H54 (cell line): ENCODE measurements at regions not wholly inside any gene's neighbourhood (a gene's known extent, or its start where the extent isn't known, plus 50 kb on each side); places are given as distances from the start of the nearest gene placed in this dataset.

Experiments used
- DNase-seq: peaks from one replicate; pipeline ENCODE4 v3.0.0; 2011; ENCODE audit warnings: low spot score, mixed read lengths; ENCODE audit not compliant: insufficient read length
- FAIRE-seq: peaks from 3 replicates; lab custom pipeline; 2011; peaks lifted over from hg19 to GRCh38; lab: Jason Lieb, UNC
- POLR2A ChIP-seq: IDR thresholded peaks from 2 replicates; pipeline ENCODE4 v1.6.1; 2011; ENCODE audit warnings: low read depth, mild to moderate bottlenecking, low read length

DNA sequence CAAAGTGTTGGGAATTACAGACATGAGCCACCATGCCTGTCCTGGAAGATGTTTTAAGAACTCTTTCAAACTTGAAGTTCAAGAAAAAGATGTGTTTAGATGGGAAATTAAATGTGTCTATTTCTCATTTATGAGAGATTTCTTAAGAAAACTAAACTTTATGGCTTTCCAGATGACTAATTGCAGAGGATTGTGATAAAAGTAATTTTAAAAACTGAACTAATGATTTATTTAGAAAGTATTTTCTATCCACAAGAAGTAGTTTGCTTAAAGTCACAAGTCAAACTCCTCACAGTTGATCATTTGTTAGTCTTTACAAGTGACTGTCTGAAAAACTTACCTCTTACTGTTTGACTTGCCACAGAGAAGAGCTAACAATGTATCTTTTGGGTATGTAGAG lies 89.6 kb upstream of the SPRY2 start:
- TF ChIP-seq POLR2A = no peak
- FAIRE-seq (no peak), DNase-seq (no peak)

DNA sequence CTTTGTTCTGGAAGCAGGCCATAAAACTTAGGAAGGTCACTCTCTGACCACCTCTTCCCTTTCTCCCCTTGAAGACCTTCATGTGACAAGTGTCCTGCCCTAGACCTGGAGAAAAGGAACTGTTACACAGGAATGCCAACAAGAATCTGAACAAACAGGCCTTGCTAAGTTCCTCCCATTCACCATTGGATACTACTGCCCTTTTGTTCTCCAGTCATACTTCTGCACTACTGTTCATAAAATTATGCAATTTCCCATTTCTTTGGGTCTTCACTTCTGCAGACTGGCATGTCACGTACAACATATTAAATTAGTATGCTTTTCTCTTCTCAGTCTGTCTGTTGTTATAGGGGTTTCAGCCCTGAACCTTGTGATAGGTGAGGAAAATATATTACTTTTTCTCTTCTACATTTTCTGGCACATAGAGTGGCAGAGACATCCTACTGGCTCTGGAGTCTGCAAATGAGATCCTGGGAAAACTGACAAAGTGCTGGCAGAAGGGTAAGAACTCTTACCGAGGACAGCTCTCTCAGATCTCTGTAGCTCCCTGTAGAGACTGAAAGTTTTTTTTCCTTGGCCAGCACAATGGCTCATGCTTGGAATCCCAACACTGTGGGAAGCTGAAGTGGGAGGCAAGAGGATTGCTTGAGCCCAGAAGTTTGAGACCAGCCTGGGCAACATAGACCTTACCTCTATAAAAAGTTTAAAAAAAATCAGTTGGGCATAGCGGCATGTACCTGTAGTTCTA lies 87.6 kb upstream of the SPRY2 start:
- no peak for TF ChIP-seq POLR2A
- DNase-seq (no peak), FAIRE-seq (no peak)

DNA sequence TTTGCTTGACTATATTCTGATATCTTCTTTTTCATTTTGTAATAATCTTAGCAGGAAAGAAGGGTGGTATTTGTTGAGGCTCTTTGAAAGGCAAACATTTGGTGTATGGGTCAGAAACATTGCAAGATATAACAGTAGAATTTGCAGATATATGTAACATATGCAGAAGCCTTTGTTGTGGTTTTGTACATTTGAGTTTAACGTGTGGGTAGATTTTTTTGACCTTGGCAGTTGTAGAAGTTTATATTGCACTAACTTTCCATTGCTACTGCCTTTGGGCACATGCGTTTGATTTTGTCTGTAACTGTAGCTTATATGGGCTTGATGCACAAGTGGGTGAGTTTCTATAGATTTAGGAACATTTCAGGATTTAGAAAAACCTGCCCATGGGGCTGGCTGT lies 78.5 kb upstream of the SPRY2 start:
- FAIRE-seq (no peak), DNase-seq (no peak)
- TF ChIP-seq POLR2A = no peak

GRCh38 chr13:80413611-80414010 lies 72.7 kb upstream of the SPRY2 start:
- no peak for FAIRE-seq
- no peak for DNase-seq
- no peak for TF ChIP-seq POLR2A

GRCh38 chr13:80408270-80408669 lies 67.3 kb upstream of the SPRY2 start:
- no peak for TF ChIP-seq POLR2A
- no peak for FAIRE-seq

DNA sequence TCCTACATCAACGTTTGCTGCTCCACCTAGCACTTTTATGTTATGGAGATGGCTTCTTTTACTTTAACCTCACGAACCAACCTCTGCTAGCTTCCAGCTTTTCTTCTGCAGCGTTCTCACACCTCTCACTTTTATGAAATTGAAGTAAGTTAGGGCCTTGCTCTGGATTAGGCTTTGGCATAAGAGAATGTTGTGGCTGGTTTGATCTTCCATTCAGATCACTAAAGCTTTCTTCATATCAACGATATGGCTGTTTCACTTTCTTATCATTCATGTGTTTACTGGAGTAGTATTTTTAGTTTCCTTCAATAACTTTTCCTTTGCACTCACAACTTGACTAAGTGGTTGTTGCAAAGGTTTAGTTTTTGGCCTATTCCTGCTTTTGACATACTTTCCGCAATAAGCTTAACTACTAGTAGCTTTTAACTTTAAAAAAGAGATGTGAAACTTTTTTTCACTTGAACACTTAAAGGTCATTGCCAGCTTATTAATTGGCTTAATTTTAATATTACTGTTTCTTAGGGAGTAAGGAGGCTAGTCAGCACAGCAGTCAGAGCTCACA lies 60.0 kb upstream of the SPRY2 start:
- TF ChIP-seq POLR2A = no peak
- no peak for DNase-seq
- FAIRE-seq = no peak

More at GRCh38 chr13:80408270-80408669, 67.3 kb upstream of the SPRY2 start:
- no peak for DNase-seq

DNA sequence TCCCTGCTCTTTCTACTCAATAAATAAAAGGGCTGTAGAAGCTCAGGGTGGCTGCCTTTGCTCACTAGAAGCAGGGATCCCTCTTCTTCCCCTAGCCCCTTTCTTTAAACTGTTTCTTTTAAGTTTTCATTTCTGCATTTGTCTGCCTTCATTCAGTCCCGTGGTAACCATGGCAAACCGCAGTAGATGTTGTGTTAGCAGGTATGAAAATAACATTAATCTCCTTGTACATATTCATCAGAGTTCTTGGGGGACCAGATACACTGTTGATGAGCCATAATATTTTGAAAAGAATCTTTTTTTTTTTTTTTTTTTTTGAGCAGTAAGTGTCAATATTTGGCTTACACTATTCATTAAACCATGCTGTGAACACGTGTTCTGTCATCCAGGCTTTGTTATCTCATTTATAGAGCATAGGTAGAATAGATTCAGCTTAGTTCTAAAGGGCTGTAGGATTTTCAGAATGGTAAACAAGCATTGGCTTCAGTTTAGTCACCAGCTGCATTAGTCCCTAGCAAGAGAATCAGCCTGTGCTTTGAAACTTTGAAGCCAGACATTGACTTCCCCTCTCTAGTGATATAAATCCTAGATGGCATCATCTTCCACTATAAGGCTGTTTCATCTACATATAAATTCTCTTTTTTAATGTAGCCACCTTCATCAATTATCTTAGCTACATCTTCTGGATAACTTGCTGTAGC lies 59.4 kb upstream of the SPRY2 start:
- DNase-seq (no peak), FAIRE-seq (no peak)
- no peak for TF ChIP-seq POLR2A

GRCh38 chr13:80399340-80400163 lies 58.6 kb upstream of the SPRY2 start:
- no peak for FAIRE-seq
- DNase-seq = no peak
- no peak for TF ChIP-seq POLR2A
